HG03159 (cell line): ENCODE measurements at regions not wholly inside any gene's neighbourhood (a gene's known extent, or its start where the extent isn't known, plus 50 kb on each side); places are given as distances from the start of the nearest gene placed in this dataset.

Experiments used
- ATAC-seq: cut with Tn5 transposase; IDR thresholded peaks from one replicate; pipeline ENCODE4 v1.9.1; 2021; ENCODE audit warnings: mild to moderate bottlenecking, moderate library complexity; ENCODE audit not compliant: unreplicated experiment

GRCh38 chrX:5829469-5829868, 399.2 kb downstream of the NLGN4X start:
- no peak for ATAC-seq

- no peak for ATAC-seq
Measured at GRCh38 chrX:5829060-5829459, 399.6 kb downstream of the NLGN4X start.

GRCh38 chrX:5823903-5824302, 404.8 kb downstream of the NLGN4X start:
- no peak for ATAC-seq

- ATAC-seq = no peak
Measured at GRCh38 chrX:5810636-5811035, 418.0 kb downstream of the NLGN4X start.

- no peak for ATAC-seq
Measured at GRCh38 chrX:5807181-5807580, 421.5 kb downstream of the NLGN4X start.

- no peak for ATAC-seq
Measured at GRCh38 chrX:5802391-5802790, 426.3 kb downstream of the NLGN4X start.

- no peak for ATAC-seq
Measured at GRCh38 chrX:5791721-5792120, 436.9 kb downstream of the NLGN4X start.

- ATAC-seq = no peak
Measured at GRCh38 chrX:5788910-5789309, 439.8 kb downstream of the NLGN4X start.

- no peak for ATAC-seq
Measured at GRCh38 chrX:5780821-5781220, 447.8 kb downstream of the NLGN4X start.

- no peak for ATAC-seq
Measured at GRCh38 chrX:5775846-5776430, 452.7 kb downstream of the NLGN4X start.

- ATAC-seq = no peak
Measured at GRCh38 chrX:5774446-5774845, 454.2 kb downstream of the NLGN4X start.

GRCh38 chrX:5771441-5771840, 457.2 kb downstream of the NLGN4X start:
- no peak for ATAC-seq

- ATAC-seq = no peak
Measured at GRCh38 chrX:5756616-5757015, 472.1 kb downstream of the NLGN4X start.

GRCh38 chrX:5753291-5753690, 475.4 kb downstream of the NLGN4X start:
- no peak for ATAC-seq

- no peak for ATAC-seq
Measured at GRCh38 chrX:5752831-5753230, 475.8 kb downstream of the NLGN4X start.

- no peak for ATAC-seq
Measured at GRCh38 chrX:5748586-5749150, 480.0 kb downstream of the NLGN4X start.

GRCh38 chrX:5746231-5746630, 482.4 kb downstream of the NLGN4X start:
- no peak for ATAC-seq

GRCh38 chrX:5733501-5733900, 495.2 kb downstream of the NLGN4X start:
- no peak for ATAC-seq

- no peak for ATAC-seq
Measured at GRCh38 chrX:5730556-5730955, 498.1 kb downstream of the NLGN4X start.

GRCh38 chrX:5726224-5726623, 502.4 kb downstream of the NLGN4X start:
- no peak for ATAC-seq

- no peak for ATAC-seq
Measured at GRCh38 chrX:5724123-5724522, 504.5 kb downstream of the NLGN4X start.

- ATAC-seq = no peak
Measured at GRCh38 chrX:5718651-5719050, 510.0 kb downstream of the NLGN4X start.

- ATAC-seq = no peak
Measured at GRCh38 chrX:5716666-5717065, 512.0 kb downstream of the NLGN4X start.
